Astrocyte of the cerebellum (primary cell): ENCODE measurements at regions not wholly inside any gene's neighbourhood (a gene's known extent, or its start where the extent isn't known, plus 50 kb on each side); places are given as distances from the start of the nearest gene placed in this dataset.
A peak's percentile ranks its signal among the peaks of the same experiment; 100 is the strongest.

Experiments
- DNase-seq: peaks from one replicate; pipeline ENCODE4 v3.0.0-alpha.2; 2011; ENCODE audit warnings: low read depth
- H3K4me3 ChIP-seq: 2 replicates; pipeline ENCODE4 v1.5.1; 2011; ENCODE audit warnings: mild to moderate bottlenecking, low read depth, low read length, moderate library complexity
- in situ Hi-C: cut with HindIII; loops from 2 replicates; pipeline ENCODE4 v1.10.0; 2017; ENCODE audit warnings: low sequenced_read_pairs
- TF ChIP-seq, protein P1 (sequence below): IDR thresholded peaks from 2 replicates; pipeline ENCODE4 v1.5.1; 2012; ENCODE audit warnings: low read length, low read depth, moderate library complexity, mild to moderate bottlenecking; ENCODE audit errors: missing control alignments

GRCh38 chr2:57720728-57721627, 325.6 kb upstream of the VRK2 start:
- no peak overlapping the region for H3K4me3 ChIP-seq
- in situ Hi-C loops: no loop called here
- TF ChIP-seq, protein P1, sequence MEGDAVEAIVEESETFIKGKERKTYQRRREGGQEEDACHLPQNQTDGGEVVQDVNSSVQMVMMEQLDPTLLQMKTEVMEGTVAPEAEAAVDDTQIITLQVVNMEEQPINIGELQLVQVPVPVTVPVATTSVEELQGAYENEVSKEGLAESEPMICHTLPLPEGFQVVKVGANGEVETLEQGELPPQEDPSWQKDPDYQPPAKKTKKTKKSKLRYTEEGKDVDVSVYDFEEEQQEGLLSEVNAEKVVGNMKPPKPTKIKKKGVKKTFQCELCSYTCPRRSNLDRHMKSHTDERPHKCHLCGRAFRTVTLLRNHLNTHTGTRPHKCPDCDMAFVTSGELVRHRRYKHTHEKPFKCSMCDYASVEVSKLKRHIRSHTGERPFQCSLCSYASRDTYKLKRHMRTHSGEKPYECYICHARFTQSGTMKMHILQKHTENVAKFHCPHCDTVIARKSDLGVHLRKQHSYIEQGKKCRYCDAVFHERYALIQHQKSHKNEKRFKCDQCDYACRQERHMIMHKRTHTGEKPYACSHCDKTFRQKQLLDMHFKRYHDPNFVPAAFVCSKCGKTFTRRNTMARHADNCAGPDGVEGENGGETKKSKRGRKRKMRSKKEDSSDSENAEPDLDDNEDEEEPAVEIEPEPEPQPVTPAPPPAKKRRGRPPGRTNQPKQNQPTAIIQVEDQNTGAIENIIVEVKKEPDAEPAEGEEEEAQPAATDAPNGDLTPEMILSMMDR: peak; percentile 90
- peak; percentile 64 for DNase-seq

GRCh38 chr2:57725337-57725947, 321.2 kb upstream of the VRK2 start:
- TF ChIP-seq, protein P1: no peak
- no peak overlapping the region for H3K4me3 ChIP-seq
- DNase-seq: no peak
- in situ Hi-C loops: no loop called here

- in situ Hi-C loops: no loop called here
- TF ChIP-seq, protein P1: no peak
- no peak for DNase-seq
- no peak overlapping the region for H3K4me3 ChIP-seq
Measured at GRCh38 chr2:57726294-57726693, 320.3 kb upstream of the VRK2 start.

DNA sequence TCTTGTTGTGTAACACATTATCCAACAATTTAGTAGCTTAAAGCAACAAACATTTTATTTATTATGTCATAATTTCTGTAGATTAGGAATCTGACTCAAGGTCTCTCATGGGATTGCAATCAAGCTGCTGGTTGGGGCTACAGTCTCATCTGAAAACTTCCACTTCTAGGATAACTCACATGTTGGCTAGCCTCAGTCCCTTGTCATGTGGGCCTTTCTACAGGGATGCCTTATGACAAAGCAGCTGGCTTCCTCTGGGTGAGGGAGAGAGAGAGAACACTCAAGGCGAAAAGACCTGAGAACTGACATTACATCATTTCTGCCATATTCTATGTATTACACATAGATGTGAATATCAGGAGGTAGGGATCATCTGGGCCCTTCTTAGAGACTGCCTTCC, 317.9 kb upstream of the VRK2 start:
- H3K4me3 ChIP-seq: no peak overlapping the region
- in situ Hi-C loops: no loop called here
- no peak for DNase-seq
- TF ChIP-seq, protein P1: no peak

DNA sequence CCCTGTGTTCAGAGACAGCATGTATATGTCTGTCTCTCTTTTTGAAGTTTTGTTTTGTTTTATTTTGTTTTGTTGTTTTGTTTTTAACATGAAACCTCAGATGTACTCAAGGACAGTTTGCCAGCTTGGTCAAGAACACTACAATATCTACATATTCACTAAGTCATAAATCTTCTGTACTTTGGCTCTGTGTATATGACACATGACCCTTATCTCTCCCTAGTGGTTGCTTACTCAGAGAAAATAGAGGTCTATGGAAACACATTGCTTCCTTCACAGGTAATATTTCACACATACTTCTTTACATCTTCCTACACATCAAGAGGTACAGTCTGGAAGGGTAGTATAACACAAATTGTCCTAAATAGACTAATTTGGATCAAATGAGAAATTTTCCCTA, 312.6 kb upstream of the VRK2 start:
- TF ChIP-seq, protein P1: no peak
- no peak for DNase-seq
- H3K4me3 ChIP-seq: no peak overlapping the region
- in situ Hi-C loops: no loop called here

GRCh38 chr2:57740891-57741290, 305.7 kb upstream of the VRK2 start:
- in situ Hi-C loops: no loop called here
- TF ChIP-seq, protein P1: no peak
- no peak for DNase-seq
- H3K4me3 ChIP-seq: no peak overlapping the region
